ENCODE measurements at regions not wholly inside any gene's neighbourhood (a gene's known extent, or its start where the extent isn't known, plus 50 kb on each side); places are given as distances from the start of the nearest gene placed in this dataset.

GRCh38 chr2:18401471-18401870 is 159.0 kb downstream of the RDH14 start:
- Histone ChIP-seq H3K36me3 (ENCODE audit: control insufficient read depth, insufficient read depth, low read length) (no peaks in the 10 kb centered on the region), H3K4me3 (ENCODE audit: low read depth, low read length) (no peak overlapping the region), H3K27me3 (ENCODE audit: control insufficient read depth, insufficient read depth, low read length) (no peaks in the 10 kb centered on the region)
- CTCF ChIA-PET: interaction anchor here (1.3 to 1.8 kb wide), 2 partner anchors 11 to 13 kb away, joined by 4 to 9 read pairs; no protein-coding TSS in a partner anchor
- no peak for DNase-seq (ENCODE audit: low read depth)
- POLR2A ChIA-PET: no interaction called here
- no peak for TF ChIP-seq CTCF (IDR thresholded peaks at IDR 0.05; ENCODE audit: insufficient read depth, low read depth, low read length)

- POLR2A ChIA-PET: no interaction called here
- H3K27me3 ChIP-seq (ENCODE audit: control insufficient read depth, insufficient read depth, low read length): no peaks in the 10 kb centered on the region
- H3K4me3 ChIP-seq (ENCODE audit: low read depth, low read length): no peak overlapping the region
- H3K36me3 ChIP-seq (ENCODE audit: control insufficient read depth, insufficient read depth, low read length): no peaks in the 10 kb centered on the region
- TF ChIP-seq CTCF (IDR thresholded peaks at IDR 0.05; ENCODE audit: insufficient read depth, low read depth, low read length): no peak
- CTCF ChIA-PET: interaction anchor here (1.2 to 2.2 kb wide), 3 partner anchors 9 to 21 kb away, joined by 3 to 6 read pairs (median 4); no protein-coding TSS in a partner anchor
- no peak for DNase-seq (ENCODE audit: low read depth)
Measured at GRCh38 chr2:18399601-18400000, 160.9 kb downstream of the RDH14 start.

GRCh38 chr2:18398833-18399232 is 161.6 kb downstream of the RDH14 start:
- H3K36me3 ChIP-seq (ENCODE audit: control insufficient read depth, insufficient read depth, low read length): no peaks in the 10 kb centered on the region
- ChIA-PET CTCF (interaction anchor here (1.2 to 2.2 kb wide), 2 partner anchors 10 to 11 kb away, joined by 3 to 6 read pairs; no protein-coding TSS in a partner anchor), POLR2A (no interaction called here)
- TF ChIP-seq CTCF (IDR thresholded peaks at IDR 0.05; ENCODE audit: insufficient read depth, low read depth, low read length): no peak
- DNase-seq (ENCODE audit: low read depth): no peak
- no peak overlapping the region for H3K4me3 ChIP-seq (ENCODE audit: low read depth, low read length)
- H3K27me3 ChIP-seq (ENCODE audit: control insufficient read depth, insufficient read depth, low read length): no peaks in the 10 kb centered on the region

GRCh38 chr2:18396329-18397010 is 164.0 kb downstream of the RDH14 start:
- CTCF ChIA-PET: interaction anchor here (1.1 to 1.2 kb wide), 2 partner anchors 9 kb away, joined by 3 read pairs; no protein-coding TSS in a partner anchor
- Histone ChIP-seq H3K27me3 (ENCODE audit: control insufficient read depth, insufficient read depth, low read length) (no peaks in the 10 kb centered on the region), H3K36me3 (ENCODE audit: control insufficient read depth, insufficient read depth, low read length) (no peaks in the 10 kb centered on the region), H3K4me3 (ENCODE audit: low read depth, low read length) (no peak overlapping the region)
- no peak for DNase-seq (ENCODE audit: low read depth)
- TF ChIP-seq CTCF (IDR thresholded peaks at IDR 0.05; ENCODE audit: insufficient read depth, low read depth, low read length): no peak
- POLR2A ChIA-PET: no interaction called here

GRCh38 chr2:18395555-18395954 is 164.9 kb downstream of the RDH14 start:
- Histone ChIP-seq H3K27me3 (ENCODE audit: control insufficient read depth, insufficient read depth, low read length) (no peaks in the 10 kb centered on the region), H3K36me3 (ENCODE audit: control insufficient read depth, insufficient read depth, low read length) (no peaks in the 10 kb centered on the region), H3K4me3 (ENCODE audit: low read depth, low read length) (no peak overlapping the region)
- no peak for DNase-seq (ENCODE audit: low read depth)
- TF ChIP-seq CTCF (IDR thresholded peaks at IDR 0.05; ENCODE audit: insufficient read depth, low read depth, low read length): no peak
- CTCF ChIA-PET: interaction anchor here (0.6 to 1.2 kb wide), 3 partner anchors 8 to 1282 kb away, joined by 3 to 4 read pairs (median 3); no protein-coding TSS in a partner anchor
- POLR2A ChIA-PET: no interaction called here

All from BJ (cell line).